HG03521 (cell line): ENCODE measurements at regions not wholly inside any gene's neighbourhood (a gene's known extent, or its start where the extent isn't known, plus 50 kb on each side); places are given as distances from the start of the nearest gene placed in this dataset.

Experiments used
- ATAC-seq: cut with Tn5 transposase; IDR thresholded peaks from one replicate; pipeline ENCODE4 v1.9.1; 2021; ENCODE audit warnings: mild to moderate bottlenecking, moderate library complexity; ENCODE audit not compliant: unreplicated experiment

DNA sequence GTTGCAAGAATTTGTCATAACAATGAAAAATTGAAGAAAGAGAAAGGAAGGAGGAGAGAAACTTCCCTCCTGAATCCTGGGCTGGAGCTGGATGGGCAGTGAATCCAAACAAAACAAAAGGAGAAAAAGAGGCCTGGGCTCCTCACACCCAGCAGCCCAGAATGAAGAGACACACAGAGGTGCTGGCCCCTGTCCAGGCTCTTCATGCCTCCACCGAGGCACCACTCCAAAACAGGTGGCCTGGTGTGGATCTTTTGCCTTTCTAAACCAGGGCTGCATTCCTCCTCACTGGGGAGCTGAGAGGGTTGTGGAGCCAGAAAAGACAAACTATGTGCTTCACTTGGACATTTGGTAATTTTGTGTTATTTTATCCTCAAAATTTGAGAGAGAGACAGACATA, 76.0 kb downstream of the FAM124B start:
- ATAC-seq = no peak

GRCh38 chr2:224324604-224325003, 77.3 kb downstream of the FAM124B start:
- ATAC-seq = no peak

GRCh38 chr2:224320660-224321059, 81.2 kb downstream of the FAM124B start:
- no peak for ATAC-seq

DNA sequence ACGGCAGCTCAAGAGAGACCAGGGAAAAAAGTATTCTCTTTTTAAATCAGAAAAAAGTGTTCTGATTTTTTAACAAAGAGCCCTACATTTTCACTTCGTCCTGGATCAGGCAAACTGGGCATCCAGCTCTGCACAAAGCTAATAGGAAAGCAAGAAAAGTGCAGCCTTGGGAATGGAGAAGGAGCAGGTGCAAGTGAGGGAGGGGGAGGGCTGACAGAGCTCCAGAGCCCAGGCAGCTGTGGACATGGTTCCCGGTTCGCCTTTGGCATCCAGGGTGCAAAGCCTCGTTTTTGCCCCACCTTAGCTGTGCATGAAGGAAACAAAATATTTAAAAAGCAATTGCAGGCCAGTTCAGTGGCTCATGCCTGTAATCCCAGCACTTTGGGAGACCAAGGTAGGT, 82.2 kb downstream of the FAM124B start:
- ATAC-seq = no peak

- ATAC-seq = no peak
Measured at GRCh38 chr2:224312741-224313140, 89.2 kb downstream of the FAM124B start.

DNA sequence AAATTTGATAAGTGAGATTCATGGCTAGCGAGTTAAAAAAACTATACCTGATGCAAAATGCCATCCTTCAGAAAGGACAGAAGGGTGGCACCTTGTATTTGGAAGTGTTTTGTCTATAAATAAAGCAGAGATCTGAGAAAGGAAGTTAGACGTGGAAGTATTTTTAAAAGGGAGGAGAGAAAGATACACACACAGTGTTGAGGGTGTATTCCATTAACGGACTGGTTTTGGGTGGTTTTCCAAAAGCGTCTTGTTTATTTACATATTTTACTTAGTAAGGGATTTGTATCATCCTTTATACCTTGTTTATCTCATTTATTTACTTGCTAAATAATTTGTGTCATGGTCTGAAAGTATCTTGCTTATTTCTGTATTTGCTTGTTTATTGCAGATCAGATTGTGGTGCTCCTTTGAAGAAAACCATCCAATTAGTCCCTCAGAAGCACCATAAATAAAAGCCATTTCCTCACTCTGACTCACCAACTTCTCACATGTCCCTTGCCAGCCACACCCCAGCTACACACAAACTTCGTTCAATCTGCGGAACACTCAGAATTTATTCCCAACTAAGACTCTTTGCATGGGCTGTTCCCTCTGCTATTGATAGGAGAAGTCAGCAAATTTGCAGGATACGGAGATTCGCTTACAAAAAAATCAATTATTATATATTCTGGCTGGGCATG, 90.8 kb downstream of the FAM124B start:
- no peak for ATAC-seq

GRCh38 chr2:224309176-224309575, 92.7 kb downstream of the FAM124B start:
- ATAC-seq = no peak

DNA sequence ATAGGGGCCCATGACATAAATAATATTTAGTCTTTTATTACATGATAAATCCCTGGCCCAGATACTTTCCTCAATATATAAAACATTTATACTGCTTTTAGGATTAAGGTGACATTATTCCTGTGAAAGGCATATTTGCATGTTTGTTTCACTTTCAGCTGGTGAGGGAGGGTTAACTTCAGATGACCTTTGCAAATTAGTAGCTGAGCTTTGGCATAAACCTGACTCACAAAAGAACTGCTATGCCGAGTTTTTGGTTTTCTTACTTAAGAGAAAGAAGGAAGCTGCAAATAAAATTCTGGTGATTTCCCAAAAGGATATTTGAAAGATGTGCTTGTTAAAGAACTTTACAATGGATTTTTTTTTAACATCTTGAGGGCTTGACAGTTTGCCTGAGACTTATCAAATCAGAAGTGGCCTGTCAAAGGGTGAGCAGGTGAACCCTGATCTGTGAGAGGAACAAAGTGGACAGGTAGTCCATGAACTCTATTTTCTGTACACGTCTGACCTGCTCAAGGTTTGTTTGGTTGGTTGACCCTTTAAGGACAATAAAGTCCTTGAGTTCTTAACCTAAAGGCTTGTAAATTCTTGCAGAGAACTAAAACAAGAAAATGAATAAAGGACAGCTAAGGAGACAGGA, 93.5 kb downstream of the FAM124B start:
- peak; percentile 87 for ATAC-seq

DNA sequence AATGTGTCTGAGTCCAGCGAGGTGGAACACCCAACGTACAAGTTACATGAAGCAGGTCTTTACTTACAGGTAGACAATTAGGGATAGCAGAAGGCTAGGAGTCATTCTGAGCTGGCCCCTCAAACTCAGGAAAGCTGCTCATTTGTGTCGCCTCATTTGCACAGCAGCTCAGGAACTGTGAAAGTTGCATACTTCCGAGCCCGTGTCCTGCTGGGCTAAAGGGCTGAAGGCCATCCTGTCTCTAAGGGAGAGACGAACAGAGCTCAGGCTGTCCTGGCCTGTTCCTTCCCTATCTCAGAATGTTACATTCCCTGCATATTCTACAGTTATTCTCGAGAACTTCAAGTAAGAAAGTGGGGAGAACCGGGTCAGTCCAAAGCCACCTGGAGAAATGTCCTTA, 99.0 kb downstream of the FAM124B start:
- no peak for ATAC-seq

- ATAC-seq = no peak
Measured at GRCh38 chr2:224293976-224294375, 107.9 kb downstream of the FAM124B start.

DNA sequence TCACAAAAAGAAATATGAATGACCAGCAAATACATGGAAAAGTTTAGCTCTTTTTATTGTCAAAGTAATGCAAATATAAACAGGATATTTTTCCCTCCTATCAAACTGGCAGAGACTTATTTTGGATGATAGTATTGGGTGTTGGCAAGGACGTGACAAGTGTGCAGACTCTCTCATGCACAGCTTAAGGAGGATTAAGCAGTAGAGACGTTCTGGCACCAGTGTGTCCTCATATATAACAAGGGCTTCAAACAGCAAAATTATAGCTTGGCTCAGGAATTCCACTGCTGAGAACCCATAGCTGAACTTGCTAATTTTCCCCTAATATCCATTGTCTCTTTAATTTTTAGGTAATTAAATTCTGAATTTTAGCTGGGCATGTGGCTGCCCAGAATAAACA, 114.4 kb downstream of the FAM124B start:
- no peak for ATAC-seq

DNA sequence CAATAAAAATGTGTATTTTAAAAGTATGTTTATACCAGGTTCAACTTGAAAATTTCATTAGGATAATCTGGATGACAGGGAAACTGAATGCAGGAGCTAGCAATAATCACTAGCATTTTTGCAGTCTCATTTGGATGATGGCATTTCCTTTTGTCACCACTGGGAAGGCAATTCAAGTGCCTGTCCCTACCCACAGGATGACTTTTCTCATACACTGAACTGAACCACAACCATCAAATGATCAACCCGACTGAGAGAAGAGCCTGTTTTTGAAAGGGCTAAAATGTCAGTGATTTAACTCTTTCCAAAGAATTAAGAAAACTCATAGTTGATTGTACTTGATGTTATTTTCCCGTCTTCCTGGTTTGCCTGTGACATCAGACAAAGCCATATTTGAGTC, 115.0 kb downstream of the FAM124B start:
- no peak for ATAC-seq

- no peak for ATAC-seq
Measured at GRCh38 chr2:224284134-224284946, 117.6 kb downstream of the FAM124B start.

DNA sequence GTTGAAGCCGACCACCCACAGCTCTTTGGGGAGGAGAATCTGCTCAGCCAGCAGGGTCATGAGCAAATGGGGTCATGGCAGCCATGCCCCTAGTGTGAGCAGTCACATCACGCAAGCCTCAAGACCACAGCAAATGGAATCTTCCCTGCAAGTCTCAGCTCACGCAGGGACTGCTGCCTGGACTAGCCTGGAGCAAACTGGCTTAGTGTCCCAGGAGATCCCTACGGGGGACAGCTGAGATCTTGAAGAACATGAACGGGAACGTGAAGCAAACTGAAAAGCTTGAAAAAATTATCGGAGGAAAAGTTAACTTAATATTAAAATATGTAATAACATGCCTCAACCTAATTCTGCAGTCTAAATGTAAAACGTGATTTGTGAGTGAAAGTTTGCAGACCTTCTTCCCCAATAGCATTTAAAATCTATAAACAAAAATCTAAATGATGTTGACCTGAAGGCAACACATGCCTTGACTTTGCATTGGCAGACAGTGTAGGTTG, 118.4 kb downstream of the FAM124B start:
- no peak for ATAC-seq

DNA sequence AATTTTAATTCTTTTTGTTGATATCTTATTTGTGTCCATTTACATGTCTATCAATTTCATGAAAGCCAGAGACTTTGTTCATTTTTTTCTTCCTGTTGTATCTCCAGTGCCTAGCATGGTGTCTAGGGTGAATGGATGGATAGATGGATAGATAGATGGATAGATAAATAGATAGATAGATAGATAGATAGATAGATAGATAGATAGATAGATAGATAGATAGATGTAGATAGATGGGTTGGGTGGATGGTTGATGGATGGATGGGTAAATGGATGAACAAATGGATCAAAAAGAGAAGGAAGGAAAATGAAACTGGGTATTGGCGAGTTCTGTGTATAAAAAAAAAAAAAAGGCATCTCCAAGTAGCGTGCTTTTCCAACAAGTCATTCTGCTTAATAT, 120.5 kb downstream of the FAM124B start:
- no peak for ATAC-seq

DNA sequence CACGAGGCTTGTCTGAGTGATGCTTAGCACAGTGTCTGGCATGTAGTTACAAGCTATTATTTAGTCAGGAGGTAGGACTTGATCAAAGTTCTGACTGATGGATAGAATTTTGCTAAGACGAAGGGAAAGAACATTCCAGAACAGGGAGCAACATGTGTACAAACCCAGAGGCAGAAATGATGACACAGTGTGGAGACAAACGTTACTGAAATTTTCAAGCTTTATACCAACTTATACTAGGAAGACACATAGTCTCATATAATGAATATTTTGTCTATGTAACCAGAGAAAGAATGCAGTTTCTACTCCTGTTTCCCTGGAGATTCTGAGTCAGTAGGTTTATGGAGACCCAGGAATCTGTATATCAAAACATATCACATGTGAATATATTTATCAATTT, 123.4 kb downstream of the FAM124B start:
- ATAC-seq = no peak

GRCh38 chr2:224276251-224276650, 125.7 kb downstream of the FAM124B start:
- ATAC-seq = no peak

DNA sequence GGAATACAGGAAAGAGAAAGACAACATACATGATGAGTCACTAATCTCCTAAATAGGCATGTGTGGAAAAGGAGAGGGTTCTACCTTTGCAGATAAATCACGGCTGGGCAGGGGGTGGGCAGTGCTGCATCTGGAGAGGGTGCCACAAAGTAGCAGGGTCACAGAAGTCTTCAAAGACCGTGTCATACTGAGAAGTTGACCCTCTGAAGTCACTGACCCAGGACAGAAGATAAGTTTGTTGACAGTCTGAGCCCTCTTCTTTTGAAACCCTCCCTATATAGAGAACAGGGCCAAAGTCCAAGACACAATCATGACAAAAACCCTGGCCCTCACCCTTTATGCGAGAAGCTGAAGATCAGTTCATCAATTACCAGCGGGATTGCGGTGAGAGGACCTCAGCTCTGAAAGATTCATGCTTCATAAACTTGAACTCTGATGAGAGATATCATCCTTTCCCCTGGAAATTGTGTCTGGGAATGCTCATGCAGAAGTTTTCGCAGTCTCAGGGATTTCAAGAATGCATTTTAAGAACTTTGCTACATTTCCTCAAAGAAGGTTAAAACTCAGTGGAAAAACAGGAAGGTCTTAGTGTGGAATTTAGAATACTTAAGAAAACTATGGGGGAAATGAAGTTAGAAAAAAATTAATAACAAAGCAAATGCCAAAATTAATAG, 129.5 kb downstream of the FAM124B start:
- ATAC-seq = no peak

DNA sequence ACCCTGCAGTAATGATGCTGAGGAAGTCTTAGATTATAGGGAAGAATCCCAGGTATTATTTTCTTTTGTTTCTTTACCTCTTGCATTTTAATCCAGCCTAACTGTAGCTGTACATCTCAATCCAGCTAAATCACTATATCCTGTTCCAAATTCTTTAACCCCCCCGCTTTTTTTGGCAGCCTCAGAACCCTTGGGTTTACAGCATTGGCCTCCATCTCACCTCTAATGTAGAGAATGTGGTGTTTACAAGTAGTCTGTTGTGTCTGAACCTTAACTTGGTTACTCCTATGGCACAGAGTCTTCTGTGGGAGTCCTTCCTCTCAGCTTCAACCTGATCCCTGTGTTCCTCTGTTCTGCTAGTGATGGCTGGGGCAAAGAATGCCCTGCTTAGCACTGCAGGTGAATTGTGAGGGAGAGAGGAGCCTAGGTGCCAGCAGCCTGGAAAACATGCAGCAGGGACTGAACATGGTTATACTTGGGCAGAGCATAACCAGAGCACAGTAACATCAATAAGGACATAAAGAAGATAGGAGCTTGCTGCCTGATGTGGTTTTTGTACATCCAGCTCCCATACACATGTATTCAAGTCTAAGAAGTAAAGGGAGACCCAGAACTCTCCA, 130.2 kb downstream of the FAM124B start:
- no peak for ATAC-seq

- ATAC-seq = no peak
Measured at GRCh38 chr2:224268441-224268840, 133.5 kb downstream of the FAM124B start.

- ATAC-seq = no peak
Measured at GRCh38 chr2:224264259-224264658, 137.6 kb downstream of the FAM124B start.
